Loucy (cell line): ENCODE measurements at regions not wholly inside any gene's neighbourhood (a gene's known extent, or its start where the extent isn't known, plus 50 kb on each side); places are given as distances from the start of the nearest gene placed in this dataset.

Source experiments
- H2AFZ ChIP-seq: fragments of 200-600 bp; sonication (generic); 2 replicates; pipeline ENCODE4 v1.6.0; 2016; ENCODE audit warnings: antibody characterized with exemption, mild to moderate bottlenecking, low read length, moderate library complexity
- H3F3A ChIP-seq: fragments of 200-600 bp; 2 replicates; pipeline ENCODE4 v1.6.0; 2016; ENCODE audit warnings: antibody characterized with exemption, low read depth, mild to moderate bottlenecking
- H3K27me3 ChIP-seq: fragments of 200-600 bp; sonication (generic); 2 replicates; pipeline ENCODE4 v1.6.1; 2014; ENCODE audit warnings: low read length, mild to moderate bottlenecking; ENCODE audit not compliant: insufficient read depth, poor library complexity, severe bottlenecking
- H3K36me3 ChIP-seq: fragments of 200-600 bp; sonication (generic); 2 replicates; pipeline ENCODE4 v1.6.1; 2016; ENCODE audit warnings: low read length; ENCODE audit not compliant: insufficient read depth
- H3K4me1 ChIP-seq: fragments of 200-600 bp; sonication (generic); 2 replicates; pipeline ENCODE4 v1.5.1; 2014; ENCODE audit warnings: low read length, mild to moderate bottlenecking; ENCODE audit not compliant: insufficient read depth, poor library complexity, severe bottlenecking
- H3K4me2 ChIP-seq: fragments of 200-600 bp; sonication (generic); 2 replicates; pipeline ENCODE4 v1.6.0; 2014; ENCODE audit warnings: antibody characterized with exemption, low read length, low read depth, mild to moderate bottlenecking; ENCODE audit not compliant: poor library complexity, severe bottlenecking
- H3K4me3 ChIP-seq: fragments of 200-600 bp; sonication (generic); 2 replicates; pipeline ENCODE4 v1.5.1; 2014; ENCODE audit warnings: low read length, mild to moderate bottlenecking, mixed read lengths; ENCODE audit not compliant: poor library complexity, severe bottlenecking
- H3K79me2 ChIP-seq: fragments of 200-600 bp; sonication (generic); 2 replicates; pipeline ENCODE4 v1.6.1; 2014; ENCODE audit warnings: low read length; ENCODE audit not compliant: insufficient read depth
- H3K9ac ChIP-seq: fragments of 200-600 bp; sonication (generic); 2 replicates; pipeline ENCODE4 v1.6.0; 2014; ENCODE audit warnings: mild to moderate bottlenecking, low read depth, low read length, moderate library complexity; ENCODE audit not compliant: poor library complexity, severe bottlenecking
- H3K9me2 ChIP-seq: fragments of 200-600 bp; sonication (generic); replicated peaks from 2 replicates; pipeline ENCODE4 v1.6.1; 2016; ENCODE audit warnings: low read depth, low read length, mixed read lengths
- H3K9me3 ChIP-seq: fragments of 200-600 bp; sonication (generic); 2 replicates; pipeline ENCODE4 v1.6.1; 2014; ENCODE audit warnings: mild to moderate bottlenecking, antibody characterized with exemption, low read length, low read depth; ENCODE audit not compliant: insufficient read depth
- H4K20me1 ChIP-seq: fragments of 200-600 bp; sonication (generic); 2 replicates; pipeline ENCODE4 v1.6.0; 2014; ENCODE audit warnings: antibody characterized with exemption, low read length, mild to moderate bottlenecking; ENCODE audit not compliant: insufficient read depth, poor library complexity, severe bottlenecking
- EZH2phosphoT487 ChIP-seq: fragments of 200-600 bp; IDR thresholded peaks from 2 replicates; pipeline ENCODE4 v1.6.1; 2018; ENCODE audit warnings: antibody characterized with exemption, mild to moderate bottlenecking, moderate library complexity, borderline replicate concordance
- TF ChIP-seq, protein P1 (sequence below): fragments of 200-600 bp; sonication (generic); conservative IDR thresholded peaks from 2 replicates; pipeline ENCODE4 v1.5.1; 2014; ENCODE audit warnings: mild to moderate bottlenecking, antibody characterized with exemption, low read length

DNA sequence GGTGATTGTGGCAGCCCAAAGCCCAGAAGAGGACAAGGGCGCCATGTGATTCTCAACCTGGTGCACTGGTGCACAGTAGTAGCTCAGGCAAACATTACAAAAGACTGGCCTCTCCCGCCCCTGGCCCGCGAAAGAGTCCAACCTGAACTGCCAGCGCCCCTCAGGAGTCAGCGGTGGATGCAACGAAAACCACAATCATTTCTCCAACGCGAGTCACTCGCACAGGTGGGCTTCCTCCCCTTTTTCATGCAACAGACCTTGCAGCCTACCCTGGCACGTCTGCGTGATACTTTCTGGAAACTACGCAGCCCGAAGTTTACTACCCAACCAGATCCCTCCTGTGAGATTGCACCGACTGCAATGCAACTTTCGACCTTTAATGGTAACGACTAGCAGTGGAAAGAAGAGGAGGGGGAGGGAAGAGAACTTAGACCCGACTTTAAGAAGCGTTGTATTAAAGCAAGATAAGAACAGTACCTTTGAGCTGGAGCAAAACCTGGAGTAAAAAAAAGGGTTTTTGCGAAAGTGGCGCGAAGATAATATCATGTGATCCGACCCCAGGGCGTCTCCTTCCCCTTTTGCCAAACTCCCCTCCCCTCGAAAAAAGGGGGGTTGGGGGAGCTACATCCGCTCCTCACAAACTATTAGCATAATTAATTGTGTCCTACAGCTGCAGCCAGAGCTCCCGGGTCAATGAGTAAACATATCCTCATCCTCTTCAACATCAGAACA lies 63.3 kb upstream of the CCDC160 start:
- Histone ChIP-seq H3K9ac (peak overlapping the region; percentile 72), H3K4me3 (peak overlapping the region; percentile 81), H3K9me2 (no peaks in the 10 kb centered on the region), H4K20me1 (no peaks in the 10 kb centered on the region), H3K9me3 (no peaks in the 10 kb centered on the region), H3K79me2 (peaks cover 12% of the 10 kb centered on the region), H3F3A (no peaks in the 10 kb centered on the region), H3K4me1 (peaks cover 5% of the 10 kb centered on the region), H3K36me3 (no peaks in the 10 kb centered on the region), H2AFZ (peak overlapping the region; percentile 89), H3K4me2 (peak overlapping the region; percentile 83), H3K27me3 (peaks cover 10% of the 10 kb centered on the region)
- TF ChIP-seq, protein P1, sequence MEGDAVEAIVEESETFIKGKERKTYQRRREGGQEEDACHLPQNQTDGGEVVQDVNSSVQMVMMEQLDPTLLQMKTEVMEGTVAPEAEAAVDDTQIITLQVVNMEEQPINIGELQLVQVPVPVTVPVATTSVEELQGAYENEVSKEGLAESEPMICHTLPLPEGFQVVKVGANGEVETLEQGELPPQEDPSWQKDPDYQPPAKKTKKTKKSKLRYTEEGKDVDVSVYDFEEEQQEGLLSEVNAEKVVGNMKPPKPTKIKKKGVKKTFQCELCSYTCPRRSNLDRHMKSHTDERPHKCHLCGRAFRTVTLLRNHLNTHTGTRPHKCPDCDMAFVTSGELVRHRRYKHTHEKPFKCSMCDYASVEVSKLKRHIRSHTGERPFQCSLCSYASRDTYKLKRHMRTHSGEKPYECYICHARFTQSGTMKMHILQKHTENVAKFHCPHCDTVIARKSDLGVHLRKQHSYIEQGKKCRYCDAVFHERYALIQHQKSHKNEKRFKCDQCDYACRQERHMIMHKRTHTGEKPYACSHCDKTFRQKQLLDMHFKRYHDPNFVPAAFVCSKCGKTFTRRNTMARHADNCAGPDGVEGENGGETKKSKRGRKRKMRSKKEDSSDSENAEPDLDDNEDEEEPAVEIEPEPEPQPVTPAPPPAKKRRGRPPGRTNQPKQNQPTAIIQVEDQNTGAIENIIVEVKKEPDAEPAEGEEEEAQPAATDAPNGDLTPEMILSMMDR: no peak
- no peak for TF ChIP-seq EZH2phosphoT487

DNA sequence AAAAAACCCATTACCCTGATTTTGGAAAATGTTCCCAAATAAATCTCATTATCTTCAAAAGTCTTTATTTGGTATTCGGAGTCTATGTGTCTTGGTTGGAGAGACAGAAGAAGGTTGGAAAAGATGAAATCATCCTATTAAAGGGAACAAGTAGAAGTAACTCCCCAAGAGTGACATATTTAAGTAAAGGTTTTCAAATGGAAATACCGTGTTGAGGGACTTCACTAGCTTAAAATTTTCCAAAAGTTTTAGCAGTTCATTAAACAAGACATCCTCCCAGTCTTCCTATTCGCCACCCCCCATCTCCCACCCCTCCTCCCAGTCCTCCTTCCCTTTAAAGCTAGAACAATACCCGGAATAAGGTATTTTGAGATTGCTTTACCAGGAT lies 62.7 kb upstream of the CCDC160 start:
- Histone ChIP-seq H3K4me1 (peaks cover 5% of the 10 kb centered on the region), H2AFZ (peak overlapping the region; percentile 89; the same call in 1 of the 2 replicates), H4K20me1 (no peaks in the 10 kb centered on the region), H3K9ac (no peak overlapping the region), H3K9me2 (no peaks in the 10 kb centered on the region), H3K36me3 (no peaks in the 10 kb centered on the region), H3K4me3 (peak overlapping the region; percentile 81), H3F3A (no peaks in the 10 kb centered on the region), H3K4me2 (peak overlapping the region; percentile 83), H3K27me3 (peaks cover 10% of the 10 kb centered on the region), H3K79me2 (peaks cover 12% of the 10 kb centered on the region), H3K9me3 (no peaks in the 10 kb centered on the region)
- TF ChIP-seq, protein P1: no peak
- TF ChIP-seq EZH2phosphoT487: no peak

GRCh38 chrX:134174859-134175258 lies 62.1 kb upstream of the CCDC160 start:
- Histone ChIP-seq H3K9ac (no peak overlapping the region), H3K4me3 (no peak overlapping the region), H3K4me1 (peaks cover 5% of the 10 kb centered on the region), H3F3A (no peaks in the 10 kb centered on the region), H3K36me3 (no peaks in the 10 kb centered on the region), H2AFZ (no peak overlapping the region), H4K20me1 (no peaks in the 10 kb centered on the region), H3K4me2 (no peak overlapping the region), H3K9me2 (no peaks in the 10 kb centered on the region), H3K27me3 (peaks cover 10% of the 10 kb centered on the region), H3K79me2 (peaks cover 12% of the 10 kb centered on the region), H3K9me3 (no peaks in the 10 kb centered on the region)
- TF ChIP-seq EZH2phosphoT487: no peak
- TF ChIP-seq, protein P1: no peak
